CD4-positive, alpha-beta T cell treated with Interleukin-17A for 4 hours (primary cell): ENCODE measurements at regions not wholly inside any gene's neighbourhood (a gene's known extent, or its start where the extent isn't known, plus 50 kb on each side); places are given as distances from the start of the nearest gene placed in this dataset.
"Not testable (repeated sequence)": the region's sequence is repeated elsewhere in the genome, so short reads cannot be mapped to it uniquely, and the experiment has no call there.

Experiments
- DNase-seq: peaks from one replicate; pipeline ENCODE4 v3.0.0-alpha.2; 2020; ENCODE audit warnings: mixed read lengths

- DNase-seq = peak; percentile 74
Measured at GRCh38 chr17:77783991-77784820, 174.3 kb upstream of the TNRC6C start.

GRCh38 chr17:77785312-77785905, 173.1 kb upstream of the TNRC6C start:
- DNase-seq = no peak

GRCh38 chr17:77786090-77786489, 172.4 kb upstream of the TNRC6C start:
- DNase-seq = no peak

- DNase-seq = no peak
Measured at GRCh38 chr17:77786740-77787505, 171.6 kb upstream of the TNRC6C start.

GRCh38 chr17:77790143-77790829, 168.2 kb upstream of the TNRC6C start:
- DNase-seq = no peak

- no peak for DNase-seq
Measured at GRCh38 chr17:77792626-77793025, 165.9 kb upstream of the TNRC6C start.

GRCh38 chr17:77793146-77793970, 165.1 kb upstream of the TNRC6C start:
- DNase-seq = no peak

- no peak for DNase-seq
Measured at GRCh38 chr17:77793971-77794235, 164.6 kb upstream of the TNRC6C start.

- DNase-seq = no peak
Measured at GRCh38 chr17:77794846-77795245, 163.7 kb upstream of the TNRC6C start.

- DNase-seq = no peak
Measured at GRCh38 chr17:77795685-77796084, 162.8 kb upstream of the TNRC6C start.

- no peak for DNase-seq
Measured at GRCh38 chr17:77796176-77796860, 162.2 kb upstream of the TNRC6C start.

GRCh38 chr17:77798031-77798430, 160.5 kb upstream of the TNRC6C start:
- no peak for DNase-seq

- DNase-seq = no peak
Measured at GRCh38 chr17:77798481-77798880, 160.0 kb upstream of the TNRC6C start.

GRCh38 chr17:77800816-77801215, 157.7 kb upstream of the TNRC6C start:
- no peak for DNase-seq

GRCh38 chr17:77801545-77802332, 156.8 kb upstream of the TNRC6C start:
- no peak for DNase-seq

- no peak for DNase-seq
Measured at GRCh38 chr17:77802333-77802615, 156.2 kb upstream of the TNRC6C start.

- no peak for DNase-seq
Measured at GRCh38 chr17:77802811-77803220, 155.7 kb upstream of the TNRC6C start.

GRCh38 chr17:77803726-77804125, 154.8 kb upstream of the TNRC6C start:
- DNase-seq = no peak

GRCh38 chr17:77804796-77805426, 153.6 kb upstream of the TNRC6C start:
- DNase-seq = no peak

GRCh38 chr17:77805970-77806369, 152.5 kb upstream of the TNRC6C start:
- not testable (repeated sequence) for DNase-seq
